ENCODE measurements at regions not wholly inside any gene's neighbourhood (a gene's known extent, or its start where the extent isn't known, plus 50 kb on each side); places are given as distances from the start of the nearest gene placed in this dataset.

GRCh38 chr4:1523033-1523432, 116.8 kb upstream of the NKX1-1 start:
- DNase-seq: no peak

- no peak for DNase-seq
Measured at GRCh38 chr4:1522606-1523005, 116.4 kb upstream of the NKX1-1 start.

- DNase-seq: no peak
Measured at GRCh38 chr4:1521821-1522361, 115.6 kb upstream of the NKX1-1 start.

- DNase-seq: peak; percentile 69
Measured at GRCh38 chr4:1520795-1521576, 114.7 kb upstream of the NKX1-1 start.

- no peak for DNase-seq
Measured at GRCh38 chr4:1519787-1520661, 113.8 kb upstream of the NKX1-1 start.

GRCh38 chr4:1518997-1519700, 112.9 kb upstream of the NKX1-1 start:
- no peak for DNase-seq

GRCh38 chr4:1517592-1518411, 111.6 kb upstream of the NKX1-1 start:
- DNase-seq: no peak

GRCh38 chr4:1516881-1517480, 110.7 kb upstream of the NKX1-1 start:
- no peak for DNase-seq

GRCh38 chr4:1516261-1516660, 110.0 kb upstream of the NKX1-1 start:
- DNase-seq: no peak

- DNase-seq: no peak
Measured at GRCh38 chr4:1515763-1516162, 109.5 kb upstream of the NKX1-1 start.

- no peak for DNase-seq
Measured at GRCh38 chr4:1515156-1515555, 108.9 kb upstream of the NKX1-1 start.

- DNase-seq: no peak
Measured at GRCh38 chr4:1514612-1515011, 108.4 kb upstream of the NKX1-1 start.

- DNase-seq: no peak
Measured at GRCh38 chr4:1513936-1514483, 107.8 kb upstream of the NKX1-1 start.

GRCh38 chr4:1512738-1513660, 106.8 kb upstream of the NKX1-1 start:
- DNase-seq: peak; percentile 75

GRCh38 chr4:1512051-1512737, 106.0 kb upstream of the NKX1-1 start:
- no peak for DNase-seq

GRCh38 chr4:1511441-1512041, 105.3 kb upstream of the NKX1-1 start:
- DNase-seq: no peak

GRCh38 chr4:1510931-1511330, 104.7 kb upstream of the NKX1-1 start:
- DNase-seq: no peak

GRCh38 chr4:1509366-1509765, 103.1 kb upstream of the NKX1-1 start:
- DNase-seq: no peak
